ENCODE measurements at regions not wholly inside any gene's neighbourhood (a gene's known extent, or its start where the extent isn't known, plus 50 kb on each side); places are given as distances from the start of the nearest gene placed in this dataset.
A peak's percentile ranks its signal among the peaks of the same experiment; 100 is the strongest.
"Not testable (repeated sequence)": the region's sequence is repeated elsewhere in the genome, so short reads cannot be mapped to it uniquely, and the experiment has no call there.

GRCh38 chr11:87460279-87460678 lies 422.5 kb downstream of the TMEM135 start:
- no peak for DNase-seq

- DNase-seq, result no peak
These were observed 421.6 kb downstream of the TMEM135 start for GRCh38 chr11:87459351-87459750.

- no peak for DNase-seq
These were observed 418.8 kb downstream of the TMEM135 start for GRCh38 chr11:87456499-87456898.

GRCh38 chr11:87455180-87455579 lies 417.4 kb downstream of the TMEM135 start:
- no peak for DNase-seq

- no peak for DNase-seq
These were observed 416.5 kb downstream of the TMEM135 start for GRCh38 chr11:87454241-87454640.

- DNase-seq, result no peak
These were observed 415.9 kb downstream of the TMEM135 start for GRCh38 chr11:87453531-87454089.

- DNase-seq, result not testable (repeated sequence)
These were observed 414.3 kb downstream of the TMEM135 start for GRCh38 chr11:87452025-87452424.

GRCh38 chr11:87451395-87451794 lies 413.7 kb downstream of the TMEM135 start:
- peak; percentile 58 for DNase-seq

- no peak for DNase-seq
These were observed 409.9 kb downstream of the TMEM135 start for GRCh38 chr11:87447606-87448005.

GRCh38 chr11:87444993-87445392 lies 407.3 kb downstream of the TMEM135 start:
- DNase-seq, result peak; percentile 92

GRCh38 chr11:87443707-87444106 lies 406.0 kb downstream of the TMEM135 start:
- no peak for DNase-seq

- DNase-seq, result peak; percentile 67
These were observed 402.5 kb downstream of the TMEM135 start for GRCh38 chr11:87440076-87440770.

- DNase-seq, result peak; percentile 83
These were observed 400.7 kb downstream of the TMEM135 start for GRCh38 chr11:87438416-87438815.

- peak; percentile 83 for DNase-seq
These were observed 400.1 kb downstream of the TMEM135 start for GRCh38 chr11:87437844-87438223.

- DNase-seq, result no peak
These were observed 399.6 kb downstream of the TMEM135 start for GRCh38 chr11:87437133-87437843.

- DNase-seq, result no peak
These were observed 394.3 kb downstream of the TMEM135 start for GRCh38 chr11:87432022-87432421.

- DNase-seq, result no peak
These were observed 393.7 kb downstream of the TMEM135 start for GRCh38 chr11:87431392-87431791.

GRCh38 chr11:87430821-87431220 lies 393.1 kb downstream of the TMEM135 start:
- DNase-seq, result peak; percentile 43

GRCh38 chr11:87429996-87430395 lies 392.3 kb downstream of the TMEM135 start:
- DNase-seq, result no peak

GRCh38 chr11:87428266-87428665 lies 390.5 kb downstream of the TMEM135 start:
- peak; percentile 70 for DNase-seq

GRCh38 chr11:87425943-87426342 lies 388.2 kb downstream of the TMEM135 start:
- peak; percentile 87 for DNase-seq

GRCh38 chr11:87425391-87425790 lies 387.7 kb downstream of the TMEM135 start:
- peak; percentile 73 for DNase-seq

- no peak for DNase-seq
These were observed 385.4 kb downstream of the TMEM135 start for GRCh38 chr11:87423161-87423560.

GRCh38 chr11:87422566-87422965 lies 384.8 kb downstream of the TMEM135 start:
- peak; percentile 42 for DNase-seq
